K562 (cell line): ENCODE measurements at regions not wholly inside any gene's neighbourhood (a gene's known extent, or its start where the extent isn't known, plus 50 kb on each side); places are given as distances from the start of the nearest gene placed in this dataset.
A peak's percentile ranks its signal among the peaks of the same experiment; 100 is the strongest.

Experiments
- ATAC-seq: fragments of 200-7000 bp; cut with Tn5 transposase; 3 replicates; pipeline ENCODE4 v1.9.1; 2020; ENCODE audit warnings: moderate library complexity
- BruUV-seq: library from RNA; stranded (reverse); fragments of 400-500 nt; replicated peaks from 2 replicates; lab custom pipeline; 2021; lab: Mats Ljungman, UMichigan
- CTCF ChIA-PET: fragments of 300-600 bp; formaldehyde crosslinking; extraction: SDS; loops from one replicate; lab custom pipeline; 2021; ENCODE audit warnings: low intra/inter-chr PET ratio; lab: Yijun Ruan, JAX
- POLR2A ChIA-PET: fragments of 300-600, 350-650 bp; sonication (Branson Sonifier 250); formaldehyde crosslinking; extraction: SDS; loops from one replicate; lab custom pipeline; 2021; ENCODE audit warnings: antibody characterized with exemption, inconsistent platforms; lab: Yijun Ruan, JAX
- DNase-seq, 4 experiments: peaks; one replicate each; pipeline versions ENCODE4 v3.0.0 to v3.0.0-alpha.2; 2011 to 2018; ENCODE audit warnings: low spot score in 3 of 4, mixed read lengths in 3 of 4; ENCODE audit errors: extremely low read depth in 1 of 4
- FAIRE-seq: peaks from 2 replicates; lab custom pipeline; 2011; peaks lifted over from hg19 to GRCh38; lab: Jason Lieb, UNC
- H2AFZ ChIP-seq: 2 replicates; pipeline ENCODE4 v1.6.0; 2011; ENCODE audit warnings: low read depth, low read length, control low read depth, inconsistent platforms
- H3K27ac ChIP-seq: fragments of 200-600 bp; 3 replicates; pipeline ENCODE4 v1.8.0; 2011; ENCODE audit warnings: low read depth, mild to moderate bottlenecking, control low read depth, inconsistent platforms, low read length, moderate library complexity, mixed read lengths; ENCODE audit errors: extremely low read depth
- H3K27me3 ChIP-seq, 2 experiments: fragments of 300-600 bp in 1 of 2; 2 replicates in 1 of 2; 3 replicates in 1 of 2; pipeline versions ENCODE4 v1.6.0 to v1.8.0; 2011; ENCODE audit warnings: inconsistent platforms in 2 of 2, low read length in 2 of 2, mild to moderate bottlenecking in 1 of 2, mixed read lengths in 1 of 2, moderate library complexity in 1 of 2; ENCODE audit not compliant: control insufficient read depth in 2 of 2, insufficient read depth in 2 of 2
- H3K36me3 ChIP-seq: fragments of 300-600 bp; 3 replicates; pipeline ENCODE4 v1.8.0; 2011; ENCODE audit warnings: mild to moderate bottlenecking, low read length, inconsistent platforms; ENCODE audit not compliant: control insufficient read depth, insufficient read depth
- H3K4me1 ChIP-seq, 2 experiments: fragments of 200-600 bp in 1 of 2; replicated peaks in 1 of 2; 2 replicates in 1 of 2; 3 replicates in 1 of 2; pipeline versions ENCODE4 v1.5.1 to v1.8.0; 2011; ENCODE audit warnings: inconsistent platforms in 2 of 2, low read length in 2 of 2, mild to moderate bottlenecking in 1 of 2, mixed read lengths in 1 of 2, moderate library complexity in 1 of 2; ENCODE audit not compliant: control insufficient read depth in 2 of 2, insufficient read depth in 2 of 2
- H3K4me2 ChIP-seq: 2 replicates; pipeline ENCODE4 v1.6.1; 2011; ENCODE audit warnings: low read length, control low read depth, inconsistent platforms, mixed read lengths; ENCODE audit not compliant: insufficient read depth
- H3K4me3 ChIP-seq: fragments of 200-600 bp; sonication (generic), shearing (Covaris generic); 2 replicates; pipeline ENCODE4 v1.5.1; 2016; ENCODE audit warnings: control low read depth, inconsistent platforms
- H3K79me2 ChIP-seq: fragments of 200-600 bp; 3 replicates; pipeline ENCODE4 v1.8.0; 2011; ENCODE audit warnings: low read length, inconsistent platforms; ENCODE audit not compliant: control insufficient read depth, insufficient read depth
- H3K9ac ChIP-seq, 2 experiments: 2 replicates each; pipeline versions ENCODE4 v1.6.0 to v1.6.1; 2011; ENCODE audit warnings: low read depth in 2 of 2, low read length in 2 of 2, control low read depth in 1 of 2, inconsistent platforms in 1 of 2, mild to moderate bottlenecking in 1 of 2, mixed read lengths in 1 of 2; ENCODE audit not compliant: insufficient read depth in 1 of 2
- H3K9me1 ChIP-seq: one replicate; pipeline ENCODE4 v1.6.0; 2011; ENCODE audit warnings: inconsistent platforms, mild to moderate bottlenecking, low read length, moderate library complexity; ENCODE audit not compliant: control insufficient read depth, insufficient read depth
- H3K9me3 ChIP-seq: replicated peaks from 2 replicates; pipeline ENCODE4 v1.5.1; 2011; ENCODE audit warnings: low read depth, low read length, inconsistent platforms; ENCODE audit not compliant: control insufficient read depth, insufficient read depth
- H4K20me1 ChIP-seq: replicated peaks from 2 replicates; pipeline ENCODE4 v1.6.1; 2011; ENCODE audit warnings: low read length, inconsistent platforms, mixed read lengths; ENCODE audit not compliant: control insufficient read depth, insufficient read depth
- BRD4 ChIP-seq: fragments of 200-600 bp; sonication (generic); IDR thresholded peaks from 2 replicates; pipeline ENCODE4 v1.6.1; 2017; ENCODE audit warnings: inconsistent platforms
- ELF4 ChIP-seq: fragments of 450-650 bp; formaldehyde crosslinking; IDR thresholded peaks from 2 replicates; pipeline ENCODE4 v1.4.0; 2022; ENCODE audit warnings: missing genetic modification characterization
- FOSL1 ChIP-seq: fragments of 200-800 bp; sonication (Bioruptor generic); conservative IDR thresholded peaks from 2 replicates; pipeline ENCODE4 v1.6.1; 2016; ENCODE audit warnings: missing genetic modification characterization, missing compliant biosample characterization
- GABPB1 ChIP-seq: sonication (generic); formaldehyde crosslinking; IDR thresholded peaks from 2 replicates; pipeline ENCODE4 v1.8.0; 2022; ENCODE audit warnings: mild to moderate bottlenecking, missing genetic modification reagents
- JUND ChIP-seq, 2 experiments: IDR thresholded peaks; 2 replicates in 1 of 2; 3 replicates in 1 of 2; pipeline ENCODE4 v1.6.1; 2011; ENCODE audit warnings: borderline replicate concordance in 2 of 2, low read depth in 2 of 2, low read length in 2 of 2, improper control_type of control experiment in 1 of 2, missing biosample characterization in 1 of 2, missing genetic modification characterization in 1 of 2, missing genetic modification reagents in 1 of 2
- KLF1 ChIP-seq: fragments of 450-650 bp; IDR thresholded peaks from 2 replicates; pipeline ENCODE4 v1.6.1; 2016; ENCODE audit warnings: missing genetic modification characterization, missing compliant biosample characterization
- L3MBTL2 ChIP-seq: fragments of 450-650 bp; IDR thresholded peaks from 2 replicates; pipeline ENCODE4 v1.6.1; 2016; ENCODE audit warnings: mild to moderate bottlenecking, moderate library complexity
- MTF1 ChIP-seq: fragments of 250-450 bp; sonication (Bioruptor Pico); IDR thresholded peaks from 2 replicates; pipeline ENCODE4 v1.9.0; 2021; ENCODE audit warnings: moderate library complexity, mild to moderate bottlenecking, inconsistent platforms, borderline replicate concordance
- NCOR1 ChIP-seq: fragments of 450-650 bp; IDR thresholded peaks from 2 replicates; pipeline ENCODE4 v1.6.1; 2016; ENCODE audit warnings: mild to moderate bottlenecking, moderate library complexity
- SMAD4 ChIP-seq: fragments of 250-450 bp; sonication (Bioruptor Pico); conservative IDR thresholded peaks from 2 replicates; pipeline ENCODE4 v1.8.0; 2021; ENCODE audit warnings: inconsistent platforms, mild to moderate bottlenecking, moderate library complexity
- ZNF175 ChIP-seq: fragments of 200-800 bp; sonication (Bioruptor generic); IDR thresholded peaks from 2 replicates; pipeline ENCODE4 v1.6.1; 2016; ENCODE audit warnings: low read depth, mild to moderate bottlenecking, missing genetic modification characterization, missing compliant biosample characterization
- ZNF197 ChIP-seq: fragments of 200-800 bp; sonication (Bioruptor generic); IDR thresholded peaks from 2 replicates; pipeline ENCODE4 v1.6.1; 2016; ENCODE audit warnings: low read depth, missing genetic modification characterization, missing compliant biosample characterization
- ZNF324 ChIP-seq: fragments of 250-450 bp; sonication (Bioruptor Pico); IDR thresholded peaks from 2 replicates; pipeline ENCODE4 v1.4.0; 2020; ENCODE audit warnings: mild to moderate bottlenecking
- ZNF644 ChIP-seq: fragments of 200-800 bp; sonication (Bioruptor generic); IDR thresholded peaks from 2 replicates; pipeline ENCODE4 v1.6.1; 2016; ENCODE audit warnings: low read depth, missing genetic modification characterization, missing compliant biosample characterization
- WGBS: fragments of 100-300 bp; shearing (Covaris generic); methylation state at CpG from one replicate; pipeline ENCODE4 v1.1.6; 2016; ENCODE audit warnings: low coverage, mixed read lengths; ENCODE audit not compliant: insufficient coverage; ENCODE audit errors: missing lambda C conversion rate; 5-methylcytosine and 5-hydroxymethylcytosine counted together
- in situ Hi-C: fragments of 300-500 bp; cut with MboI; formaldehyde crosslinking; loops from 4 replicates; pipeline ENCODE4 v1.15.0; 2018; ENCODE audit warnings: inconsistent platforms, mixed read lengths
- intact Hi-C: fragments of 100-400 bp; cut with micrococcal nuclease; formaldehyde crosslinking; loops from 2 replicates; pipeline ENCODE4 v1.14.2; 2022
- TF ChIP-seq, protein P1 (sequence below): fragments of 250-450 bp; sonication (Bioruptor Pico); IDR thresholded peaks from 2 replicates; pipeline ENCODE4 v1.8.0; 2021; ENCODE audit warnings: mild to moderate bottlenecking, moderate library complexity
- TF ChIP-seq, protein P2 (sequence below): fragments of 450-650 bp; formaldehyde crosslinking; IDR thresholded peaks from 2 replicates; pipeline ENCODE4 v1.4.0; 2020; ENCODE audit warnings: mild to moderate bottlenecking, mixed read lengths
- TF ChIP-seq, protein P3 (sequence below): fragments of 250-450 bp; sonication (Bioruptor Pico); IDR thresholded peaks from 2 replicates; pipeline ENCODE4 v1.8.0; 2022; ENCODE audit warnings: inconsistent platforms, mild to moderate bottlenecking, moderate library complexity, borderline replicate concordance

DNA sequence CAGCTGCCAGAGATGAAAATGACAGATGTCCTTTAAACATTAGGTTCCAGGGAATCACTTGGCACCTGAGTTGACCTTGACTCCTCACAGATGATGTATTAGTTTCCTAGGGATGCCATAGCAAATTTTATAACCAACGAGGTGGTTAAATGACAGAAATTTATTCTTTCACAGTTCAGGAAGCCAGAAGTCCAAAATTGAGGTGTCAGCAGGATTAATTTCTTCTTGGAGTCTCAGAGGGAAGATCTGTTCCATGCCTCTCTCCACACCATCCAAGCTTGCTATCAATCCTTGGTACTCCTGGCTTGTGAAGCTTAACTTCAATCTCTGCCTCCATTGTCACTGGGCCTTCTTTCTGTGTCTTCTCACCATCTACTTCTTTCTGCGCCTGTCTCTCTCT, 249.7 kb upstream of the BTG1 start (continued):
- no peak for TF ChIP-seq BRD4

DNA sequence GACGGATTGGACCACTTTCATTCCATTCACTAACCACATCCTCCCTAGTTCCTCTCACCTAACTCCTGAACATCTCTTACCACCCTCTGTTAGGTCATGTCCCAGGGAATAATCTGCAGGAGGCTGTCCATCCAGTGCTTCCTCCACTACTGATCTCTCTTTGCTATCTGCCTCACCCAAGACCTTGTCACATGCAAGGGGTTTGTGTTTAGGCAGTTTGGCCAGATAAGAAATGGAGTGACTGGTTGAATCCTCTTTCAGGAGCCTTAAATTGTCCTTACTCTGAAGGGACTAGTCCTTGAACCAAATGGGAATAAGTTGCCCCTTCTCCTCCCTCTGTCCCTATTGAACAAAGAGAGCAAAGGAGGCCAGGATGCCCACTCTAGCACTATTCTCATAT, 249.2 kb upstream of the BTG1 start:
- intact Hi-C loops (no loop called here), in situ Hi-C loops (no loop called here)
- H3K4me1 ChIP-seq = peaks cover 0 to 19% of the 10 kb centered on the region in 2 experiments; a peak in 4 of 5 replicates
- peaks cover 16% of the 10 kb centered on the region for H3K9me3 ChIP-seq
- CTCF ChIA-PET = no interaction called here
- peak; percentile 38 to 78 (median 44) for DNase-seq
- H3K4me2 ChIP-seq = peak overlapping the region; percentile 25; the same call in 1 of the 2 replicates
- no TSS peak for BruUV-seq
- H3K9me1 ChIP-seq = no peaks in the 10 kb centered on the region
- H2AFZ ChIP-seq = no peak overlapping the region
- 11% methylated on average over 1 of the region's 1 CpG for WGBS
- no peaks in the 10 kb centered on the region for H4K20me1 ChIP-seq
- H3K27me3 ChIP-seq = no peaks in the 10 kb centered on the region
- H3K27ac ChIP-seq = no peak overlapping the region; the same call in 2 of the 3 replicates
- H3K79me2 ChIP-seq = no peaks in the 10 kb centered on the region
- POLR2A ChIA-PET = no interaction called here
- ATAC-seq = peak; percentile 74
- no peaks in the 10 kb centered on the region; the same call in 2 of the 3 replicates for H3K36me3 ChIP-seq
- no peak overlapping the region for H3K9ac ChIP-seq
- peak; percentile 65 for FAIRE-seq
- H3K4me3 ChIP-seq = no peak overlapping the region
- TF ChIP-seq NCOR1 = peak; percentile 63
- no peak for TF ChIP-seq JUND (IDR thresholded peaks at IDR 0.05; ENCODE audit: borderline replicate concordance, low read depth, low read length)
- peak; percentile 17; the same call in 1 of the 3 replicates for TF ChIP-seq JUND (tag; IDR thresholded peaks at IDR 0.05; ENCODE audit: borderline replicate concordance, low read depth, low read length)
- TF ChIP-seq ELF4 (CRISPR knock-in tag) = no peak
- no peak for TF ChIP-seq ZNF197 (CRISPR knock-in tag)
- TF ChIP-seq, protein P1, sequence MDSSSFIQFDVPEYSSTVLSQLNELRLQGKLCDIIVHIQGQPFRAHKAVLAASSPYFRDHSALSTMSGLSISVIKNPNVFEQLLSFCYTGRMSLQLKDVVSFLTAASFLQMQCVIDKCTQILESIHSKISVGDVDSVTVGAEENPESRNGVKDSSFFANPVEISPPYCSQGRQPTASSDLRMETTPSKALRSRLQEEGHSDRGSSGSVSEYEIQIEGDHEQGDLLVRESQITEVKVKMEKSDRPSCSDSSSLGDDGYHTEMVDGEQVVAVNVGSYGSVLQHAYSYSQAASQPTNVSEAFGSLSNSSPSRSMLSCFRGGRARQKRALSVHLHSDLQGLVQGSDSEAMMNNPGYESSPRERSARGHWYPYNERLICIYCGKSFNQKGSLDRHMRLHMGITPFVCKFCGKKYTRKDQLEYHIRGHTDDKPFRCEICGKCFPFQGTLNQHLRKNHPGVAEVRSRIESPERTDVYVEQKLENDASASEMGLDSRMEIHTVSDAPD = no peak
- TF ChIP-seq ZNF175 (CRISPR knock-in tag) = 0 out of 2 replicates have a peak, but pooled peaks have one; percentile 53
- no peak for TF ChIP-seq KLF1 (tag)
- TF ChIP-seq, protein P2, sequence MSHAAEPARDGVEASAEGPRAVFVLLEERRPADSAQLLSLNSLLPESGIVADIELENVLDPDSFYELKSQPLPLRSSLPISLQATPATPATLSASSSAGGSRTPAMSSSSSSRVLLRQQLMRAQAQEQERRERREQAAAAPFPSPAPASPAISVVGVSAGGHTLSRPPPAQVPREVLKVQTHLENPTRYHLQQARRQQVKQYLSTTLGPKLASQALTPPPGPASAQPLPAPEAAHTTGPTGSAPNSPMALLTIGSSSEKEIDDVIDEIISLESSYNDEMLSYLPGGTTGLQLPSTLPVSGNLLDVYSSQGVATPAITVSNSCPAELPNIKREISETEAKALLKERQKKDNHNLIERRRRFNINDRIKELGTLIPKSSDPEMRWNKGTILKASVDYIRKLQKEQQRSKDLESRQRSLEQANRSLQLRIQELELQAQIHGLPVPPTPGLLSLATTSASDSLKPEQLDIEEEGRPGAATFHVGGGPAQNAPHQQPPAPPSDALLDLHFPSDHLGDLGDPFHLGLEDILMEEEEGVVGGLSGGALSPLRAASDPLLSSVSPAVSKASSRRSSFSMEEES (CRISPR knock-in tag) = peak; percentile 26; the same call in 1 of the 2 replicates
- TF ChIP-seq SMAD4 (CRISPR knock-in tag) = peak; percentile 64
- 0 out of 2 replicates have a peak, but pooled peaks have one; percentile 44 for TF ChIP-seq ZNF644 (tag)
- no peak for TF ChIP-seq MTF1 (CRISPR knock-in tag)
- TF ChIP-seq FOSL1 = peak; percentile 63
- peak; percentile 30; the same call in 1 of the 2 replicates for TF ChIP-seq GABPB1 (CRISPR knock-in tag)
- TF ChIP-seq, protein P3, sequence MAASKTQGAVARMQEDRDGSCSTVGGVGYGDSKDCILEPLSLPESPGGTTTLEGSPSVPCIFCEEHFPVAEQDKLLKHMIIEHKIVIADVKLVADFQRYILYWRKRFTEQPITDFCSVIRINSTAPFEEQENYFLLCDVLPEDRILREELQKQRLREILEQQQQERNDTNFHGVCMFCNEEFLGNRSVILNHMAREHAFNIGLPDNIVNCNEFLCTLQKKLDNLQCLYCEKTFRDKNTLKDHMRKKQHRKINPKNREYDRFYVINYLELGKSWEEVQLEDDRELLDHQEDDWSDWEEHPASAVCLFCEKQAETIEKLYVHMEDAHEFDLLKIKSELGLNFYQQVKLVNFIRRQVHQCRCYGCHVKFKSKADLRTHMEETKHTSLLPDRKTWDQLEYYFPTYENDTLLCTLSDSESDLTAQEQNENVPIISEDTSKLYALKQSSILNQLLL (CRISPR knock-in tag) = no peak
- 0 out of 2 replicates have a peak, but pooled peaks have one; percentile 47 for TF ChIP-seq L3MBTL2
- TF ChIP-seq ZNF324 (CRISPR knock-in tag) = peak; percentile 65
